DLD1 (cell line): ENCODE measurements at regions not wholly inside any gene's neighbourhood (a gene's known extent, or its start where the extent isn't known, plus 50 kb on each side); places are given as distances from the start of the nearest gene placed in this dataset.

Source experiments
- in situ Hi-C: cut with HindIII; loops from 2 replicates; pipeline ENCODE4 v1.10.0; 2017; ENCODE audit warnings: low sequenced_read_pairs

DNA sequence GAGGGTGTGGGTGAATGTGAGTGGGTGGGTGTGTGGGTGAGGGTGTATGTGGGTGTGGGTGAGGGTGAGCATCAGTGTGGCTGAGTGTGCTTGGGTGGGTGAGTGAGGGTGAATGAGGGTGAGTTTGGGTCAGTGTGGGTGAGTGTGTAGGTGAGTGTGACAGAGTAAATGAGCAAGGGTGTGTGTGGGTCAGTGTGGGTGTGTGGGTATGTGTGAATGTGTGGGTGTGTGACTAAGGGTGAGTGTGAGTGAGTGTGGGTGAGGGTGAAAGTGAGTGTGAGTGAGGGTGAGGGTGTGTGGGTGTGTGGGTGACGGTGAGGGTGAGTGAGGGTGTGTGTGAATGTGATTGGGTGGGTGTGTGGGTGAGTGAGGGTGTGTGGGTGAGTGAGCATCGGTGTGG, 1676.7 kb upstream of the TENM3 start:
- in situ Hi-C loops: no loop called here

DNA sequence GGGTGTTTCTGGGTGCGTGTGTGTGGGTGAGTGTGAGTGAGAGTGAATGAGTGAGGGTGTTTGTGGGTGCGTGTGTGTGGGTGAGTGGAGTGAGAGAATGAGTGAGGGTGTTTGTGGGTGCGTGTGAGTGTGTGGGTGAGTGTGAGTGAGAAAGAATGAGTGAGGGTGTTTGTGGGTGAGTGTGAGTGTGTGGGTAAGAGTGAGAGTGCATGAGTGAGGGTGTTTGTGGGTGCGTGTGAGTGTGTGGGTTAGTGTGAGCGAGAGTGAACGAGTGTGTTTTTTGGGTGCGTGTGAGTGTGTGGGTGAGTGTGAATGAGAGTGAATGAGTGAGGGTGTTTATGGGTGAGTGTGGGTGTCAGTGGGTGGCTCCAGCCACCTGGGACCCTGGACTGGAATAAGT, 1676.1 kb upstream of the TENM3 start:
- in situ Hi-C loops: no loop called here

DNA sequence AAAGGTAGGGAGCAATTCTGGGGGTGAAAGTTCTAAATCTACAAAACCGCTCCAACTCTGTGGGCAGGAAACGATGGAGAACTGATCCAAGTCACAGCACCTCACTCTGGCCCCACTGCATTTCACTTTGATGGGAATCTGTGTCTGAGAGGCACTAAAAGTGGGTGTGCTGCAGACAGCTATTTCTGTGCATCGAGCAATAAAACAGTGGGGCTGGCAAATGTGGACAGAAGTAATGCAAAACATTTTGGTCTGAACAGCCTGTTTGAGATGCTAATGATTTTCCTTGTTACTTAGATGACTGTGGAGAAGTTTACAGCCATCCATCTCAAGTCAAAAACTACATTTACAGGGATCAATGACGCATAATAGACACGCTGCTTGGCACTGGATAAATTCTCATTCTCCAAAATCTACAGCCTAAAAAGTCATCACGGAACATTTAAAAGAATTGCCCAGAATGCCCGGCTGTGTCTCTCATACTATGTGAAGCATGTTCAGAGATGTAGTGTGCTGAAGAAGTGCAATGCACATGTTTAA, 1671.6 kb upstream of the TENM3 start:
- in situ Hi-C loops: no loop called here

DNA sequence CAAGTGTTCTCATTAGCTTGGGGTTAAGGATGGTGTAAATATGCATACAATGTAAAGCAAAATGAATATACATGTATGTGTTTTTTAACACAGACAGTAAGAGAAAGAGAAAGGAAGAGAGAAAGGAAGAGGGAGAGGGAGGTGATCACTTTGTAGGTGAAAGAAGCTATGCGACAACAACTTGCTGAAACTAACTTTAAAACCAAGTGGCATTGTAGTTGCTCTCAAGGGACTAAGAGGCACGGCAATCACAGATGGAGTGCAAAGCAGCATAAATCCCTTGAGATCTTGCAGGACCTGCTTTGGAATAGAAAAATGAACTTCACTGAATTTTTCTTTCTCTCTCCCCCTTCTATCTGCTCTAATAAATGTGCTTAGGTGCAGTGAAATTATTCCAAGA, 1665.0 kb upstream of the TENM3 start:
- in situ Hi-C loops: no loop called here

DNA sequence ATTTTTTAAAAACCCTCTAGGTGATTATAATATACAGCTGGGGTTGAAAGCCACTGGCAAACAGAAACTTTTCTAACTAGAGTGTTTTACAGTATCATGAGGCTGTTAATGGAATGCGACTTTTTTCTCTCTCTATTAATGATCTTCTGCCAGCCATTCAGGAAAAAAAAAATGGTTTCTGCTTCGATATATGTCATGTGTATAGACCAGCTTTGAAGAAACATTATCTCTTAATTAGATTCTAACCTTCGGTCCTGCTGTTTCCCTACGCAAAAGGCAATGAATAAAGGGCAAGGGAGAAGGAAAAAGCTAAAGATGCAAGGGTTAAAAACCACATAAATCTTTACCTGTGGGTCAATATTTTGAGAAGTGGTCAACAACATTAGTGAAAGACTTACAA, 1662.1 kb upstream of the TENM3 start:
- in situ Hi-C loops: no loop called here

DNA sequence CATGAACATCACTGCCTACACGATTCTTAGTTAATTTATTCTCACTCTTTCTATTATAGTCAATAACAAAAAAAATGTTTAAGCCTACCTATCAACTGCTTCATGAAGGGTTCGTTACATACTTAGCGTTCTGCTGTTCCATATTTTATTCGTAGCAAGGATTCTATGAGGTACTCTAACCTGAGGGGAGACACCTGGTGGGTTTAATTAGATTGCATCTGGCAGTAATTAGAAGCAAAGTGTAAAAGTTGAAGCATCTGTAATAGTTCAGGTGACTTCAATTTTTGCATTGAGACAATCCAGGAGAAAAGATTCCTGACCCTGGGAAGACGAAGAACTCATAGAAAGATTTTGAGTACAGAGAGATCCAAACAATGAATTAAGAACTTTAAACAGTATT, 1655.8 kb upstream of the TENM3 start:
- in situ Hi-C loops: no loop called here

DNA sequence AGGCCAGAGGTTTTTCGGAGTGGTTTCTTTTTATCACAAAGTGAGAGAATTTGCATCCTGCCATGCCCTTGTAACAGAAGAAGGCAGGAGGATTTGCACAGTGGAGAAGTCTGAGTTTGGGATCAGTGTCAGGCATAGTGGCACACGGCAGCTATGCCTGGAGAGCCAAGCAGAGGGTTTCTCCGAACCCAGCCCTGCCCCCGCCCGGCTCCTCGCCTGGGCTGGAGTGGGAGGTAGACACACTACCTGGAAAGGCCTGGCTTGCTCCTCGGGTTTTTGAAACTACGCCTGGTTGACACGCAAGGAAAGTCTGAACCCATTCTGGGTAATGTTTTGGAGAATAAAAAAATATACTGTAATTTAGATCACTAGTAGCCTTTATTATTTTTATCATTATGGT, 1653.6 kb upstream of the TENM3 start:
- in situ Hi-C loops: no loop called here

DNA sequence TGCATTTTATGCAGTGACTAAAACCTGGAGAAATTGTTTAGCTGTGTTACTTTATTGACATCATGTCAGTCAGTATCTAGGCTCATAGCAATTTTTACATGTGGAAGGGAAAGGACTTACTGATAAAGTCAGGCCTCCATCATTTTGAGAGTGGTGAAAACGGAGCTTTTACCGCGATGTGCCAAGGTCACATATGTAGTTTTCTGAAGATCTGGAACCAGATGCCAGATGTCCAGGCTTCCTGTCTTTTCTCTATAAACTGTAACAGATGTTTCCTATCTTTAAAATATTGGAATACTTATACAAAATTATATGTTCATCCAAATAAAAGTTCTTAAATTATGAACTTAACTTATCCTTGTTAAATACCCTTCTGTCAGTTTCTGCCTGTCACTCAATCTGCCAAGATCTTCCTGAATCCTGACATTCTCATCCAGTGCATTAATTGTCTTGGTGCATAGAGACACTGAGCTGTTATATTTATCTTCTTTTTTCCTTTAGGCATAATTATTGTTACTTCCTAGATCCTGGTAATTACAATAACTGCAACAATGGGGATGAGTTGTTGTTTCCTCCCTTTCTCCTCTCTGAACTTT, 1646.2 kb upstream of the TENM3 start:
- in situ Hi-C loops: no loop called here

DNA sequence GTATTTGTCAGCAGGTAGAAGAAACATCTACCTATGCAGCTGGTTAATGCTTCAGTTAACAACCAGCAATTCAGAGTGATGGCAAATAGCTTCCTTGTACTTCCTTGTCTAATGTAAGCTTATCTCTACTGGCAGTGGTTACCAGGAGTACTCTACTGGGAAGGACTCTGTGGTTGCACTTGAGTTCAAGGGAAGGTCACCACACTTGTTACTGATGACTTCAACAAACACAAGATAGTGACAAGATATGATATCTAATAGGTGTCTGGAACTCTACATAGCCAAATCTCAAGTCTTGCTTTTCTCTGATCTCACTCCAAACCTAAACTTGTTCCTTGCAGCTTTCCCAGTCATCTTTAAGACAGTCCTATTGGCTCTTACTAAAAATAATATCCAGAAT, 1644.9 kb upstream of the TENM3 start:
- in situ Hi-C loops: no loop called here

DNA sequence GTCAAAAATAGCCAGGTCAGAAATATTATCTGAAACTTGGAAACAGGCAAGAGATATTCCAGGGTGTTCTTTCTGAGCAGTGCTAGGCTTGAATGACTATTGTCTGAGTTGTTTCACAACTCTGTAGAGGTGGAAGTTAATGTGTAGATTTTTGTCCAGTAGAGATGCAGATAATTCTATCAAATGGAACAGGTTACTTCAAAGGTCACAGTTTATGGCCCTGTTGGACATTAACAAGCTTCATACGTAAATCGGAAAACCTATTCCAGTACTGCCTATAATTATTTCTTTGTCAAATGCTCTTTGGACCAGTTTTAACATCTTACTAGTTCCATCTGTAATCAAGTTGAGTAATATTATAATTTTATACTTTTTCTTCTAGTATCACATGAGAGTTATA, 1639.4 kb upstream of the TENM3 start:
- in situ Hi-C loops: no loop called here

DNA sequence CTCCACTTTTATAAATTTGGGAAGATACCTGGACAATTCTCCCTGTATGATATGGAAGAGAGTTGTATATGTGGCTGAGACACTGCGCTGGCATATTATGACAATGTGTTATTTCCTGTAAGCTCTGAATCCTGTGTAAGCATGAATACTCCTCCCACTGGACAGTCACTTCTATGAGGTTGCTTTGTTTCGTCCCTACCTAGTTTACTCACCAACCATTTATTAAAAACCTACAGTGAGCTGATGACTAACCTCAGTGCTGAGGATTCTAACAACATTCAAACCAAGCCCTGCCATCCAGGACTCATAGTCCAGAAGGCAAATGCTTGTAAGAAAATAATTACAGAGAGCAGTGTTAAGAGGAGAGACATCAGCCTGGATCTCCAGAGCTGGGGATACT, 1632.9 kb upstream of the TENM3 start:
- in situ Hi-C loops: no loop called here

DNA sequence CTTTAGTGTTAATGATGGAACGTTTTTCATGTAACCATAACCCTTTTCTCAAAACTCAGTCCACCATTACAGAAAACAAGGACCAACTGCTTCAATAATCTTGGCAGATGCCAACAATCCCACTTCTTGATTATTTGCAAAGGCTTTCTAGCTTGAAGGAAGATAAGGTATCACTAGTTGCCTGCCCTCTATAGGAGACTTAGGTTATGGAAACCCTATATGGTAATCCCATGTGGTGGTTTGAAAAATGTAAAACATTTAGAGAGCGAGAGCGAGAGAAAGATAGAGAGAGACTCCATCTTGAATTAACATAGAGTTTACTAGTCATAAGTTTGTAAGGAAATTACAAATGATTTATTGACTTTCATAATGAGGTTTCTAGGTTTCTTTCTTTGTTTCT, 1627.5 kb upstream of the TENM3 start:
- in situ Hi-C loops: no loop called here

DNA sequence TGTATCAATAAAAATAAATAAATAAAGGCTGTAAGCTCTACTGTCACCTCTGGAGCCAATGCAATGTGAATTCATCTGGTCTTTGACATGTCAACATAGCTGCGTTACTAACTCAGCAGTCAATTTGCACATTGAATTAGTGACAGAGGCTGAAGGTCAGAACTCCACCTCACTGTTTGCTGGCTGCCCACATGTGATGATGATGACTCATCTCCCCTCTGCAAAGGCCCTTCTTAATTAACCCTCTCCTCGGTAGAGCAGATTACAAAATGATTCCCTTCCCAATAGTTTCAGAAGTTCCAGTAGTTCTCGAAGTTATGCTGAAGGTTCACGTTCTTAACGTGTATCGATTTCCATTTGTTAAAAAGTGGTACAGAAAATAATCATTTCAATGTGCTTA, 1626.0 kb upstream of the TENM3 start:
- in situ Hi-C loops: no loop called here

DNA sequence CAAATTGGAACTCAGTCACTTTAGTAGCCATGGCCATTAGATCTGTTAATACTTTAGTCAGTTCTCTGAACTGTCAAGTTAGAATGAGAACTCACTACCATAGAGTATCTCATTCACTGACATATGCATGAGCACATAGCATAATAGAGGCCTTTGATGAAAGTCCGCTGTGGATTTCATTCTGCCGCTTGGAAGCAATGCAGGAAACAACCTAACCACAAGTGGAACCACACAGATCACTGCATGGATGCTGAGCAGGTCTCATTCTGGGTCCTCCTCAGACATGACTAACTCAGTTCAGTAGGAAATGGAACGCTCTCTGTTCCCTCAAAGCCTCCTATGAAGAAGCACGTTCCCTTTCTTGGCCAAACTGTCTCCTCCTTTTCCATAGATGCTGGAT, 1624.8 kb upstream of the TENM3 start:
- in situ Hi-C loops: no loop called here

DNA sequence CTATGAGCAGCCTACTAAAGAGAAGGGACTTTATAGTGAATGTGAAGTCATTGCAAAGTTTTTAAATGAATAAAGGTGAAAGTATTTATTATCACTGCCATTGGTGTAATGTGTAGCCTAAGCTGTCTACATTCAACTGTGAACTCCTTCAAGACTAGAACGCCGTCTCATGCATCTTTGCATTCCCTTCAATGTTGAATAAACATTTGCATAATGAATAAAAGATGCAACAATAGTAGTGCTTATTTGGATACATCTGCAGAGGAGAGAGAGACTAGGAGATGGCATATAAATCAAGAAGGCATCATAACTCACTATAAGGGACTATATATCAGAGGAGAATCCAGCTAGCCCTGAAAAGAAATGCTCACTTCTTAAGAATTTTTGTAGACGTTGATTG, 1623.8 kb upstream of the TENM3 start:
- in situ Hi-C loops: no loop called here

DNA sequence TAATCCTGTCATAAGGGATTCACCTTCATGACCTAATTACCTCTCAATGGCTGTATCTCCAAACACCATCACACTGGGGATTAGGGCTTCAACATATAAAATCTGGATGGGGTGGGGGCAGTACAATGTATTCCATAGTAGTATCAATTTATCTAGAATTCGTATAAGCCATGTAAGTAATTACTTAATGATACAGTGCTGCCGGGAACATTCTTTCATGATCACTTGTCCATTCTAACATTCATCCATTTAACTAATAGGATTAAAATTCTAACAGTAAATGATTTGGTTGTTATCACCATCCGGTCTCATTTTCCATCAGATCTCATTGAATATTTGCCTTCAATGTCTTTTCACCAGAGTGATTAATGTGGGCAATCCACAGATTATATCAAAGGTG, 1620.9 kb upstream of the TENM3 start:
- in situ Hi-C loops: no loop called here

DNA sequence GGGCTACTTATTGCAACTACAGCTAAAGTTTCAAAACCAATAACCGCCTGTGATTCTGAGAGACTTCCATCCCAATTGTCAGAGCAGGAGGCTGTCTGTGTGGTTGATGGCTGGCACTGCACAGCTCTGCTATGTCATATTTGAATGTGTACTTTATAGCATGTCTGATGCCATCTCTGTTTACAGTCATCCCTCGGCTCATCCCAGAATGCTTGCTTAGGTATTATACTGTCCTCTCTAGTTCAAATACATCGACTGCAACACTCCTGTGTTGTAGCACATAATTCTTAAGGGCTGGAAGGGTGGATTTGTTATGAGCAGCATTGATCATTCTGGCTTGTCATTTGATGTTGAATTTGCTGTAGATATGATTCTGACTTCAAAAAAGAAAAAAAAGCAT, 1617.5 kb upstream of the TENM3 start:
- in situ Hi-C loops: no loop called here

DNA sequence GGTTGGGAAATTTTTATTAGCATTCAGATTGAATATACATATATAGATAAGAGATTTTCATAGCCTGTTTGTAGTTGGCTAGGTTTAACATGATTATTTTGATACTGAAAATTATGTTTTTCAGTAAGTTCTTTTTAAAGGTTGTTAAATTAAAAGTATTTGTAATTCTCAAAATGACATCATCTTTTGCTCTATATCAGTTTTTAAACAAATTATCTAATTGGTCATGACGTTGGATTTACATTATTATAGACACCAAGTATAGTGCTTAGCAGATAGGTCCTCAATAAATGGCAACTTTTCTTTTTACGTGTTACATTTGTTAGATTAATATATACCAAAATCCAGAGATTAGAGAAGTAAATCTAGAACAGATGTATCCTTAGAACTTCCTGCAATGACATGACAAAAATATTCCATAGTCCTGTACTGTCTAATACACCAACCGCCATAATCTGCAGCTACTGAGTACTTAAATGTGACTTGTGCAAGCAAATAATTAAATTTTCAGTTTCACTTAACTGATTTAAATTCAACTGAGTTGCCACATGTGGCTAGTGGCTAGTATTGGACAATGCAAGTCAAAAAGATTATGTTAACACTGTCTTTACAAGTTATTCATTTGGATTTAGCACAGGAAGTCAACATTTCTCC, 1613.1 kb upstream of the TENM3 start:
- in situ Hi-C loops: no loop called here

DNA sequence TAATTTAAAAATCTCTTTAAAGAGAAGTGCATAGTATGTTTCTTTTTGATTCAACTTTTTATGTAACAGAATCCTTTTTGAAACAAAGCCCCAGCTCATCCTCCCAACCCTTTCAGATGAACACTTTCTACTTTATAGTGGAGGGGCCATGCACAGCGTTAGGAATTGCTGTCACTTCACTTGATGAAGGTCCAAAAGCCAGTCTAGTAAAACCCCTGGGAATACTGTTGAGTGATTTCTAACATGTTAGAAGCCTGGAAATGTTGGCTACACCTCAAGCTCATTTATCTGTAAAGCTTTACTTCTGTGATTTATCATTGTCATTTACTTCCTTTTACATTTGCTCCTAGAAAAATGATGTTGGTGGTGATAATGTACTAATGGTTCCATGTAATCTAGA, 1608.9 kb upstream of the TENM3 start:
- in situ Hi-C loops: no loop called here

DNA sequence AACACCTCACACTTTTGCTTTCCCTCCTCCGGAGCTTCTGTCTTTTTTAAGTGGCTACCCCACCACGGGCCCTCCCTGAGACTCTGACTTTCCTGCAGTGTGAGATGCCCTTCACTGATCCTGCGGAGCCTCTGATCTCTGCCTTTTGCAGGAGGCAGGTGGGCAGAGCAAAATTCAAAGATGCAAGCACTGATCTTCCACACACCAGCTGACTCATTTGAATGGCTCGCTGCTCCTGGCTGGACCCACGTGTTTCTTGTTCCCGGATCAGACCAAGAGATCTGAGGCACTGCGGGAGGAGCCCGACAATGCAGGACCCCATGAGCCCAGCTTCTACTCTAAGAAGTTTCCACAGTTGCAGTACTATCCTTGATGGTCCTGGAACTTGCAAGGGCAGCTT, 1607.9 kb upstream of the TENM3 start:
- in situ Hi-C loops: no loop called here

DNA sequence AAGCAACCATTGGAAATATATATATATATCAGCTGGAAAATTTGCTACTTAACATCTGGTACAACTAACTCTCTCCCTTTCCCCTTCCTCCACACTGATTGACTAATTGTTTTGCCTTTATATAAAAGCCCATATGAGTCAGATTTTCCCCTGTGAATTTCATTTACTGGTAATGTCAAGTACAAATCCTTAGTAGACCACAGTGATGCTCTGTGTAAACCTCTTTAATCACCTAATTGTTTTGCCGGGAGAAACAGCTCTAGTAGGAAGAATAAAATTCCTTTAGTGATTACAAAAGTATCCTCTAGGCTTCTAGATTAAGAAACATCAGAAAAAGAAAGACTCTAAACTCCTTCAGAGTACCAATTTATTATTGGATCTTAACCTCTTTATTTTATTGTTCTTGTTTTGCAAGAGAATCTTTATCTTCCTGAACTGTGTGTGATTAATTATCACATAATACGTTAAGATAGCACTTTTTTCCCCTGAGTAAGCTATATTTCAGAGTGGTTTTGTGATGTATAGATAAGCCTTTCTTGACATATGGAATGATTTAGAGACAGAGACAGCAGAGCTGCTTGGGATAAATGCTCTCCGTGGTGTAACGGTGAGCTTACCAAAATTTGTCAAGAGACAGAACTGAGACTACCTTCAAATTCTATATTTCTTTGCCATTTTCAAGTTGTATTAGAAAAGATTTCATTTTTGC, 1606.4 kb upstream of the TENM3 start:
- in situ Hi-C loops: no loop called here

DNA sequence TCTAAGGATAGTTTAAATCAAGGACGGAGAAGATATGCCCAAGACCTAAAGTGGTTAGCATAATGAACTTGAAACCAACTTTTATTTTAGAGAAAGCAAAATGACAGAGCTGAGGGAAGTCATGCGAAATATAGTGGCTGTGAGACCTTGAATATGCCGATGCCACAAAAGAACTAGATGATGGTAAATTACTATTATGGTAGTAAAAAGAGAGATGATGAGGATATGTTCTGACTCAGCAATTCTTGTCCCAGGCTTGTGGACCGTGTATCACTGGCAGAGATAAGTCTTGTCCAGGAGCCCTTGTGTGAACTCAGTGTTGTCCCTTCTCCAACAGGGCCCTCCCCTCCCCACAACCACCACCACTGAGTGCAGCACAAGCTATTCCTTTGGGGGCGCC, 1605.6 kb upstream of the TENM3 start:
- in situ Hi-C loops: no loop called here
